ENCODE measurements at regions not wholly inside any gene's neighbourhood (a gene's known extent, or its start where the extent isn't known, plus 50 kb on each side); places are given as distances from the start of the nearest gene placed in this dataset.
"Not testable (repeated sequence)": the region's sequence is repeated elsewhere in the genome, so short reads cannot be mapped to it uniquely, and the experiment has no call there.

DNA sequence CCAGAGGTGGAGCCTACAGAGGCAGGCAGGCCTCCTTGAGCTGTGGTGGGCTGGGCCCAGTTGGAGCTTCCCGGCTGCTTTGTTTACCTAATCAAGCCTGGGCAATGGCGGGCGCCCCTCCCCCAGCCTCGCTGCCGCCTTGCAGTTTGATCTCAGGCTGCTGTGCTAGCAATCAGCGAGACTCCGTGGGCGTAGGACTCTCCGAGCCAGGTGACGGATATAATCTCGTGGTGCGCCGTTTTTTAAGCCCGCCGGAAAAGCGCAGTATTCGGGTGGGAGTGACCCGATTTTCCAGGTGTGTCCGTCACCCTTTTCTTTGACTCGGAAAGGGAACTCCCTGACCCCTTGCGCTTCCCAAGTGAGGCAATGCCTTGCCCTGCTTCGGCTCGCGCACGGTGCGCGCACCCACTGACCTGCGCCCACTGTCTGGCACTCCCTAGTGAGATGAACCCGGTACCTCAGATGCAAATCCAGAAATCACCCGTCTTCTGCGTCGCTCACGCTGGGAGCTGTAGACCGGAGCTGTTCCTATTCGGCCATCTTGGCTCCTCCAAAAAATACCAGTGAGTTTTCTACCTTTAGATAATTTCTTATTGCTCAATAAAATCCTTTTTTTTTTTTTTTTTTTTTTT is 118.5 kb upstream of the TBC1D5 start:
- not testable (repeated sequence) for DNase-seq; H3K36me3 Mint-ChIP-seq; H3K9me3 Mint-ChIP-seq; ATAC-seq (ENCODE audit: low read depth in 2 of 2); H3K4me3 Mint-ChIP-seq; H3K27me3 Mint-ChIP-seq; H3K4me1 Mint-ChIP-seq; H3K27ac Mint-ChIP-seq

DNA sequence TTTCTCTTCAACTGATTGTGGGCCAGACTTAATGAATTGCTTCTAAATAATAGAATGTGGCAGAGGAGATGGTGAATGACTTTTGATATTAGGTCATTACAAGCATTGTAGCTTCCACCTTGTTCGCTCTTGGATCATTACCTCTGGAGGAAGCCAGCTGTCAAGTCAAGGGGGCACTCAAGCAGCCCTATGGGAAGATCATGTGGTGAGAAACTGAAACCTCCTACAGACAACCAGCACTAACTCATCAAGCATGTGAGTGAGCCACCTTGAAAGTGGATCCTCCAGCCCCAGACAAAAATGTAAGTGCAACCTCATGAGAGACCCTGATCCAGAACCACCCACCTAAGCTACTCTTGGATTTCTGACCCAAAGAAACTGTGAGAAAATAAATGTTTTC is 109.8 kb upstream of the TBC1D5 start:
- H3K27me3 Mint-ChIP-seq, result no peaks in the 10 kb centered on the region
- no peaks in the 10 kb centered on the region for H3K9me3 Mint-ChIP-seq
- ATAC-seq (ENCODE audit: low read depth in 2 of 2) (peak in 1 of 2 donors; percentile 44), DNase-seq (no peak)
- H3K4me1 Mint-ChIP-seq, result no peaks in the 10 kb centered on the region
- H3K27ac Mint-ChIP-seq, result peak overlapping the region in 1 of 6 donors; percentile 26
- H3K36me3 Mint-ChIP-seq, result no peaks in the 10 kb centered on the region
- H3K4me3 Mint-ChIP-seq, result no peak overlapping the region

GRCh38 chr3:17850448-17850847 is 108.0 kb upstream of the TBC1D5 start:
- ATAC-seq (ENCODE audit: low read depth in 2 of 2) (no peak), DNase-seq (no peak)
- Mint-ChIP-seq H3K27ac (no peak overlapping the region), H3K4me3 (no peak overlapping the region), H3K9me3 (no peaks in the 10 kb centered on the region), H3K36me3 (no peaks in the 10 kb centered on the region), H3K4me1 (no peaks in the 10 kb centered on the region), H3K27me3 (no peaks in the 10 kb centered on the region)

DNA sequence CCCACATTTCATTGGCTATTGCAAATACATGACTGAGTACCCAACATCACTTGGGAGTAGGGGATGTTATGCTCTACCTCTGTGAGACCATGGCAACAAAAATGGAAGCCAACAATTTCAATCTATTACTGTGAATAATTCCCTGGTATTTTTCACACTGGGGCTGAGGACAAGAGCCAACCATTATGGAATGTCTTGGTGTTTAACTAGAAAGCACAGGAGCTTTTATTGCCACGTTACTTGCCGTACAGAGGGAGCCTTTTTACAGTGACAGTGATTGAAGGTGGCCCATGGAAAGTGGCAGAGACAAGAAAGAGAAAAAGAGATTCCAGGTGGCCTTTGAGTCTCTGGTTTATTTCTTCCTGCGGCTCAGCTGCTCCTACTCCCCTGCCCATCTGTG is 105.7 kb upstream of the TBC1D5 start:
- DNase-seq, result no peak
- no peak for ATAC-seq (ENCODE audit: low read depth in 2 of 2)
- no peaks in the 10 kb centered on the region for H3K27me3 Mint-ChIP-seq
- no peaks in the 10 kb centered on the region for H3K9me3 Mint-ChIP-seq
- H3K4me1 Mint-ChIP-seq, result no peaks in the 10 kb centered on the region
- H3K27ac Mint-ChIP-seq, result no peak overlapping the region
- no peaks in the 10 kb centered on the region for H3K36me3 Mint-ChIP-seq
- no peak overlapping the region for H3K4me3 Mint-ChIP-seq

DNA sequence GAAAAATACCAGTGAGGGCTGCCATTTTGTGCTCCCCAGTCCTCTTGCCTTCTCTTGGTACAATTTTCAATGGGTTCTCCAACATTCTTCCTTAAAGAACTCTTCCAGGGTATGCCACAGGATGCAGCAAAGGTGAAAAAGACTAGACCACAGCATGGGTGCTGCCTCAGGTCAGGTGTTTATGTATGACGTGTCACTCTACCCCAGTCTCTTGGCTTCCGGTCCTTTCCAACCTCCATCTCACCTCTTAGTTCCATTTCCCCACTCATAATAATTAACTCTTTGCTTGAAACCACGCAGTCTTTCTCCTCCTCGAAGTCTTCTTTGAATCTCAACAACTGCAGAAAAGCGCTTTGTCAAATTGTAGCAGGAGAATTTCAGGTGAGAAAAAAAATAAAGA is 104.7 kb upstream of the TBC1D5 start:
- Mint-ChIP-seq H3K4me3 (no peak overlapping the region), H3K9me3 (no peaks in the 10 kb centered on the region), H3K27me3 (no peaks in the 10 kb centered on the region)

DNA sequence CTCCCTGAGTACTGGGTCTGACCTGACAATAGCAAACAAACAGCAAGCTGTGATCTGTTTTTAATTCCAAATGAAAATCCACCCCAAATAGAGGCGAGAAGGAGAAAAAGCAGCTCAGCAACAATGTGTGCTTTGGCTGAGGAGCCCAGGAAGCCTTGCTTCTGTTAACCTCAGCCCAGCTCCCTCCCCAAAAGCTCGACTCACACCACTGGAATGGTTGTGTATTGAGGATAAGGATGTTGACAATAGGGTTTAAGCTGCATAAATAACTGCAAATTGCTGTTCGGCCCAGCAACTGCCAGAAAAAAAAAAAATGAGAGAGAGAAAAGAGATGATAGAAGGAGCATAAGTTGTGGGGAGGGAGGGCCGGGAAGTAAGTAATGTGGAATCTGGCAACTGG is 104.0 kb upstream of the TBC1D5 start:
- DNase-seq (no peak), ATAC-seq (ENCODE audit: low read depth in 2 of 2) (no peak)
- Mint-ChIP-seq H3K9me3 (no peaks in the 10 kb centered on the region), H3K4me1 (no peaks in the 10 kb centered on the region), H3K27me3 (no peaks in the 10 kb centered on the region), H3K27ac (no peak overlapping the region), H3K36me3 (no peaks in the 10 kb centered on the region), H3K4me3 (no peak overlapping the region)

More for the DNA sequence above, 104.7 kb upstream of the TBC1D5 start:
- ATAC-seq (ENCODE audit: low read depth in 2 of 2), result no peak
- DNase-seq, result no peak
- Mint-ChIP-seq H3K27ac (peak overlapping the region in 1 of 6 donors; percentile 80), H3K4me1 (no peaks in the 10 kb centered on the region), H3K36me3 (no peaks in the 10 kb centered on the region)

GRCh38 chr3:17845026-17845812 is 102.8 kb upstream of the TBC1D5 start:
- no peak for DNase-seq
- Mint-ChIP-seq H3K27ac (peak overlapping the region in 2 of 6 donors; percentile 11 to 27), H3K27me3 (no peaks in the 10 kb centered on the region), H3K4me3 (no peak overlapping the region), H3K9me3 (no peaks in the 10 kb centered on the region), H3K4me1 (peaks cover 0 to 5% (median 0%) of the 10 kb centered on the region in 3 donors), H3K36me3 (no peaks in the 10 kb centered on the region)
- ATAC-seq (ENCODE audit: low read depth in 2 of 2), result no peak

DNA sequence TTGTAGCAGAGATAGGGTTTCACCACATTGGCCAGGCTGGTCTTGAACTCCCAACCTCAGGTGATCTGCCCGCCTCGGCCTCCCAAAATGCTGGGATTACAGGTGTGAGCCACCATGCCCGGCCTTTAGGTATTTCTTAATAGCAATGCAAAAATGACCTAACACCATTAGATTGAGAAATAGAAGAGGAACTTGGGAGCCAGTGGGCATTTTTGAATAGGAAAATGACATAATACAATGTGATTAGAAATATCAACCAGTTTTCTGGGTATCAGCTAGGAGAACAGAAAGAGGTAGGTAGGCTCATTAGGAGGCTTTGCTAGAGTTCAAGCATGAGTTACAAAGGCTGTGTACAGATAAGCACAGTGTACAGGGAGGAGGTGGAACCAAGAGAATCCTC is 101.8 kb upstream of the TBC1D5 start:
- no peak overlapping the region for H3K4me3 Mint-ChIP-seq
- no peaks in the 10 kb centered on the region for H3K9me3 Mint-ChIP-seq
- ATAC-seq (ENCODE audit: low read depth in 2 of 2), result no peak

GRCh38 chr3:17841190-17841828 is 98.9 kb upstream of the TBC1D5 start:
- ATAC-seq (ENCODE audit: low read depth in 2 of 2) (peak; percentile 71 to 85), DNase-seq (peak; percentile 62)
- H3K4me1 Mint-ChIP-seq, result peaks cover 0 to 5% (median 0%) of the 10 kb centered on the region in 3 donors
- H3K27ac Mint-ChIP-seq, result no peak overlapping the region
- peaks cover 0 to 5% (median 0%) of the 10 kb centered on the region in 3 donors for H3K27me3 Mint-ChIP-seq
- no peaks in the 10 kb centered on the region for H3K9me3 Mint-ChIP-seq
- H3K36me3 Mint-ChIP-seq, result no peaks in the 10 kb centered on the region
- H3K4me3 Mint-ChIP-seq, result no peak overlapping the region

More for the DNA sequence above, 101.8 kb upstream of the TBC1D5 start:
- Mint-ChIP-seq H3K27ac (peak overlapping the region in 1 of 6 donors; percentile 26), H3K27me3 (no peaks in the 10 kb centered on the region), H3K4me1 (peaks cover 0 to 5% (median 0%) of the 10 kb centered on the region in 3 donors), H3K36me3 (no peaks in the 10 kb centered on the region)
- no peak for DNase-seq

DNA sequence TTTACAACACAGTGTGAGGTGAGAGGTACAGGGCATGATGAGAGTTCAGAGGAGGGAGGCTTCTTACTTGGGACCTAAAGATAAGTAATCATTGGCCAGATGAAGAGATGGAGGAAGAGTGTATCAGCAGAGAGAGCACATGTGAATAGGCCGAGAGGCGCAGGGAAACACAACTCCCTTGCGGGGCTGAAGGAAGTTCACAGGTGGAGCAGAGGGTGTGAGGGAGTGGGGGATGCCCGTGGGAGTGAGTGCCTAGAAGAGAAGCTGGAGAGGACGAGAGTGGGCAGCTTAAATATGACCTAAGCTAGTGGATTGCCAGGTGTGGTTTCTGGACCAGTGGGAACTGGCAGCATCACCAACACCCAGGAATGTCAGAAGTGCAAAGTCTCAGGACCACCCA is 98.2 kb upstream of the TBC1D5 start:
- Mint-ChIP-seq H3K4me1 (peaks cover 0 to 5% (median 0%) of the 10 kb centered on the region in 3 donors), H3K36me3 (no peaks in the 10 kb centered on the region), H3K4me3 (no peak overlapping the region), H3K27ac (no peak overlapping the region), H3K9me3 (no peaks in the 10 kb centered on the region), H3K27me3 (peaks cover 0 to 5% (median 0%) of the 10 kb centered on the region in 3 donors)
- DNase-seq (no peak), ATAC-seq (ENCODE audit: low read depth in 2 of 2) (no peak)

DNA sequence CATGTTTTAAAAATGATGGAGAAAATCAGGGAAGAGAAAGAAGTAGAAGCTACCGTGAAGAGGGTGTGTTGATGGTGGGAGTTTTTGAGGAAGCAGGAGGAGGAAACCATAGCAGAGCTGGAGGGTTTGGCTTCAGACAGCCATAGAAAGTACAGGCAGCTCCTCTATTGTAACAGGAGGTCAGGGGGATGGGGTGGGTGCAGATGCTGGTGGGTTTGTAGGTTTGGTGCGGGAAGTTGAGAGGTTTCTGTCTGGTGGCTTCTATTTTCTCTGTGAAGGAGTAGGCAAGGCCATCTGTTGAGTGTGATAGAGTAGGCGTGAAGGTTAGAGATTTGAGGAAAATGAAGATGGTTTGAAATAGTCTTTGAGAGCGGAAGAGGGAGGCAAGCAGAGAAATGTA is 97.7 kb upstream of the TBC1D5 start:
- no peaks in the 10 kb centered on the region for H3K36me3 Mint-ChIP-seq
- no peaks in the 10 kb centered on the region for H3K9me3 Mint-ChIP-seq
- ATAC-seq (ENCODE audit: low read depth in 2 of 2), result no peak
- no peak overlapping the region for H3K4me3 Mint-ChIP-seq
- DNase-seq, result no peak
- H3K4me1 Mint-ChIP-seq, result peaks cover 0 to 5% (median 0%) of the 10 kb centered on the region in 3 donors
- H3K27ac Mint-ChIP-seq, result no peak overlapping the region
- peaks cover 0 to 5% (median 0%) of the 10 kb centered on the region in 3 donors for H3K27me3 Mint-ChIP-seq

DNA sequence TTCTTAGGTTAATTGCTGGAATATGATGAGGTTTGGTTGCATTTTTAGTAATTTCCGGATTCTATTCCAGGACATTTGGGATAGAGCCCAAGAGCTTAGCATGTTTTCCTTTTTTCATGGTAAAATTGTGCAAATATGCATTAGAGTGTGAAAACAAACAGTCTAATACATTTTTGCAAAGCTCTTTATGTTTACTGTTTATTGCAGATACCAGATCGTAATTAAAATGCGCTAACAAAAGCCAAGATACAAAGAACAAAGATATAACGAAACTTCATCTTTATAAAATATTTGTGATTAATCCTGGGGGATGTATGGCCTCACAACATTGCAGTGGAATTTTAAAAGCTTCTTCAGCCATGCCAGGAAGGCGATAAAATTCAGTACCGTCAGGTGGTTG is 94.5 kb upstream of the TBC1D5 start:
- peaks cover 0 to 10% (median 0%) of the 10 kb centered on the region in 3 donors for H3K27me3 Mint-ChIP-seq
- H3K27ac Mint-ChIP-seq, result no peak overlapping the region
- DNase-seq (no peak), ATAC-seq (ENCODE audit: low read depth in 2 of 2) (no peak)
- H3K4me3 Mint-ChIP-seq, result no peak overlapping the region
- peaks cover 0 to 5% (median 0%) of the 10 kb centered on the region in 3 donors for H3K4me1 Mint-ChIP-seq
- H3K36me3 Mint-ChIP-seq, result no peaks in the 10 kb centered on the region
- H3K9me3 Mint-ChIP-seq, result no peaks in the 10 kb centered on the region

- no peaks in the 10 kb centered on the region for H3K9me3 Mint-ChIP-seq
- H3K4me1 Mint-ChIP-seq, result peaks cover 0 to 2% (median 0%) of the 10 kb centered on the region in 3 donors
- H3K27ac Mint-ChIP-seq, result no peak overlapping the region
- H3K27me3 Mint-ChIP-seq, result peaks cover 0 to 10% (median 0%) of the 10 kb centered on the region in 3 donors
- H3K4me3 Mint-ChIP-seq, result no peak overlapping the region
- DNase-seq (no peak), ATAC-seq (ENCODE audit: low read depth in 2 of 2) (no peak)
- no peaks in the 10 kb centered on the region for H3K36me3 Mint-ChIP-seq
Measured at GRCh38 chr3:17836092-17836491, 93.7 kb upstream of the TBC1D5 start.

Measured in naive B cell (primary cell).